ENCODE measurements at regions not wholly inside any gene's neighbourhood (a gene's known extent, or its start where the extent isn't known, plus 50 kb on each side); places are given as distances from the start of the nearest gene placed in this dataset.
"Not testable (repeated sequence)": the region's sequence is repeated elsewhere in the genome, so short reads cannot be mapped to it uniquely, and the experiment has no call there.

DNA sequence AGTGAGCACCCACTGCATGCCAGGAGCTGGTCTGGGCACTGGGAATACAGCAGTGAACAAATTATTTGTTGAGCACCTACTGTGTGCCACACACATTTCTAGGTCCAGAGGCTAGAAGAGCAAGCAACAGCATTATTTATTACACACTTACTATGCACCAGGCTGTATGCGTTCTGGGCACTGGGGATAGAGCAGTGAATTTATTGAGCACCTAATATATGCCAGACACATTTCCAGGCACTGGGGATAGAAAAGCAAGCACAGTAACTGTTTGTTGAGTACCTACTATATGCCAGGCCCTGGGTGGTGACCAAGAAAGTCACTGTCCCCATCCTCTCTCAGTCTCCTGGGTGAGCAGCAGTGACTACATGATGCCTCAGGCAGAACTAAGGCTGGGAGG, 107.5 kb upstream of the NCOR2 start:
- no peak for DNase-seq (ENCODE audit: low read depth)

DNA sequence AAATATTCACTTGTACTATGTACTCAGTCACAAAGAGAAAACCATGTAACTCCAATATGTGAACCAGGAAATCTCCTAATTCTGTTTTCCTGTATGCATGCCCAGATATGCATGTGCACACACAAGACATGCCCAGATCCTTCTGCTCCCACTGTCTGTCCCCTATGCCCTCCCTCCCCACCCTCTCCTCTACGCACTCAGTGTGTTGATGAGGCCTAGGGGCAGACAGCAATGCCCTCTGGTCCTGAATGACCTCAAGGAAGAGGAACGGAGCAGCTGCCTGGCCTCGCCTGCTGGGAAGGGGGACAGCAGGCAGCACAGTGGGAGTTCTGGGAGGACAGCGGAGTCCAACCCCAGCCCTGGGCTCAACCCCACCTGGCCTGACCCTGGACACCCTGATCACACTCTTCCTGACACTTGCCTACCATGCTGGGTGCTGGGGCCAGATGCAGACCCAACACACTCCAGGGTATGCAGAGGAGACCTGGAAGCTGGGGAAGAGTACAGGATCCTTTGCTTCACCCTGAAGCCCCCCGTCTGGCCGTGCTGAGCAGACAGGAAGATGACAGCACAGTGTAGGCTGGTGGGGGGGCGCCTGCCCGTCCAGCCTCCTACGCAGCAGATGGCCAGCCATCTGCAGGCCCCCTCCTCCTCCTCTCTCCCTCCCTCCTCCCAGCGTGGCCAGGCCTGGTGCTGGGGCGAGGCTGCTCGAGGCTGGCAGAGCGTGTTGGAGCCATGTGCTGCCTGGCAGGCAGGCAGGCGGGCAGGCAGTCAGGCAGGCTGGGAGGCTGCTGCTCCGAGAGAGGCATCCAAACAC, 106.6 kb upstream of the NCOR2 start:
- no peak for DNase-seq (ENCODE audit: low read depth)

DNA sequence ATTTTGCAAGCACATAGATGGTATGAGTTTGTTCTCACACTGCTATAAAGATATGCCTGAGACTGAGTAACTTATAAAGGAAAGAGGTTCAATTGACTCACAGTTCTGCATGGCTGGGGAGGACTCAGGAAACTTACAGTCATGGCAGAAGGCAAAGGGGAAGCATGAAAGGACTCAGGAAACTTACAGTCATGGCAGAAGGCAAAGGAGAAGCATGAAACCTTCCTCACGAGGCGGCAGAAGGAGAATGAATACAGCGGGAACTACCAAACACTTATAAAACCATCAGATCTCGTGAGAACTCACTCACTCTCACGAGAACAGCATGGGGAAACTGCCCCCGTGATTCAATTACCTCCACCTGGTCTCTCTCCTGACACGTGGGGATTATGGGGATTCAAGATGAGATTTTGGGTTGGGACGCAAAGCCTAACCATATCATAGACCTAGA, 101.9 kb upstream of the NCOR2 start:
- not testable (repeated sequence) for DNase-seq (ENCODE audit: low read depth)

DNA sequence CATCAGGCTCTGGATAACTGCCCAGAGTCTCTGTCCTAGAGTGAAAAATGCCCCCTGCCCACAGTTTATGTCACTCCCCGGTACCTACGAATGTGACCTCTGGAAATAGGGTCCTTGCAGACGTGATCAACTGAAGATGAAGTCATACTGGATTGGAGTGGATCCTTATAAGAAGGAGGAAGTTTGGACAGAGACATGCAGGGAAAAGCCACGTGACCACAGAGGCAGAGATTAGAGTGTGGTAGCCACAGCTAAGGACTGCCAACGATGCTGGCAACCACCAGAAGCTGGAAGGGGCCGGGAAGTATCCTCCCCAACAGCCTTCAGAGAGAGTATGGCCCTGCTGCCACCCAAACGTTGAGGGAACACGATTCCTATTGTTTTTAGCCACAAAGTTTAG, 101.2 kb upstream of the NCOR2 start:
- DNase-seq (ENCODE audit: low read depth), result no peak

DNA sequence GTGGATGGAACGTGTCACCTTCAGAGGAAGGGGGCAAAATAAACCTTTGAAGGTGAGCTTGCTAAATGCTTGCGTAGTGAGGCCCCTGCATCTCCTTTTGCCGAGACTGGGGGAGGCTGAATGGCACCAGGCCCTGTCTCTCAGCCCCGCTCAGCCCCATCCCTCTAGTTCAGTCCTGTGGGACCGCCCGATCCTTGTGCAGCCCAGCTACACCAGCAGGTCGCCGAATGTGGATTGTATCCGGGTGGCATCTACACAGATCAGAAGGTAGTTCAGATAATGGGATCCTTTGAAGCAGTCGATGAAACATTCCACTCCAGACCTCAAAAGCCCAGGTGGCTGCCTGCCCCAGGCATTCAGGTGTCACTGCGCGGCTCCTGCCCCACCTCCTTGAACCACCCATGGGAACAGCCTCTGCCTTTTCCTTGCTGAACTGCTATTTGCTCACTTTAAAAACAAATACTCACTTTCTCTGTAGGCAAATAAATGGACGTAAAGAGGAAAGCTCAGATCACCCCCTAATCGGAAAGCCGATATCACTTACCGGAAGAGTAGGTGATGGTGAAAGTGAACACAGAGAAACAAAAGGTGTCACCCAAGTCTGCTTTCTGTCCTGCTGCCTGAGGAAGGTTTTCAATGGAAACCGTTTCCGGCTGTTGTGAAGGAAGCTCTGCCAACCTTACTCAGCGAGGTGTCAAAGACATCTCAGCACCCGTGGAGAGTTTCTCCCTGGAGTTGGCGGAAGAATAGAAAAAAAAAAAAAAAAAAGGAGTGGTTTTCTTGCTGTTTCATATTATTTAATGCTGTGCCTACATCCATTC, 100.3 kb upstream of the NCOR2 start:
- DNase-seq (ENCODE audit: low read depth), result no peak

DNA sequence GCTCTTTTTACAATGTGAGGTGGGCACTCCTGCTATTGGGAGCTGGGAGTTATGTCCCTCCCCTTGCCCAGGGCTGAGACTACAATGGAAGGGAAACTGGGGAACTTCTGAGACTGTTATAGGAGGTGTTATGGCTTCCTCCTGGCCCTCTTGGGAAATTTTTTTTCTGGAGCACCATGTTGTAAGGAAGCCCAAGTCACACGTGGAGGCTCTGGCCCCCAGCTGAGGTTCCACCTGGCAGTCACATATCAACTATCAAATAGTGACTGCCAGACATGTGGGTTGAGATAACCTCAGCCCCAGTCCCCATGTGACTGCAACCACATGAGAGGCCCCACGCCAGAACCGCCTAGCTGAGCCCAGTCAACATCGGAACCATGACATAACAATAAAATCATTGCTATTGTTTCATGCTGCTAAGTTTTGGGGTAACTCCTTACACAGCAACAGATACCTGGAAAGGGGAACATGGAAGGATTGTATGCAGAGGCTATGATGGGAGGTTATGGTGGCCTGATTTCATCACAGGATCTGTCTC, 99.4 kb upstream of the NCOR2 start:
- DNase-seq (ENCODE audit: low read depth), result no peak

DNA sequence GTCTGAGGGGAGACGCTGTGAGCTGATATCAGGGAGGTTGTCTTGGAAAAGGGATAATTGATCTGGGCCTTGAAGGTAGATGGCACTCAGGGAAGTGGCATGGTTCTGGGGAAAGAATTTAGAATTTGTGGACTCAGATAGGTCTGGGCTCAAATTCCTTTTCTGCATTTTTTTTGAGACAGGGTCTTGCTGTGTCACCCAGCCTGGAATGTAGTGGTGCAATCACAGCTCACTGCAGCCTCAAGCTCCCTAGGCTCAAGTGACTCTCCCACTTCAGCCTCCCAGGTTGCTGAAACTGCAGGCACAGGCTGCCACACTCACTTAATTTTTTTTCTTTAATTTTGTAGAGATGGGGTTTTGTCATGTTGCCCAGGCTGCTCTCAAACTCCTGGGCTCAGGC, 98.1 kb upstream of the NCOR2 start:
- peak; percentile 46 for DNase-seq (ENCODE audit: low read depth)

DNA sequence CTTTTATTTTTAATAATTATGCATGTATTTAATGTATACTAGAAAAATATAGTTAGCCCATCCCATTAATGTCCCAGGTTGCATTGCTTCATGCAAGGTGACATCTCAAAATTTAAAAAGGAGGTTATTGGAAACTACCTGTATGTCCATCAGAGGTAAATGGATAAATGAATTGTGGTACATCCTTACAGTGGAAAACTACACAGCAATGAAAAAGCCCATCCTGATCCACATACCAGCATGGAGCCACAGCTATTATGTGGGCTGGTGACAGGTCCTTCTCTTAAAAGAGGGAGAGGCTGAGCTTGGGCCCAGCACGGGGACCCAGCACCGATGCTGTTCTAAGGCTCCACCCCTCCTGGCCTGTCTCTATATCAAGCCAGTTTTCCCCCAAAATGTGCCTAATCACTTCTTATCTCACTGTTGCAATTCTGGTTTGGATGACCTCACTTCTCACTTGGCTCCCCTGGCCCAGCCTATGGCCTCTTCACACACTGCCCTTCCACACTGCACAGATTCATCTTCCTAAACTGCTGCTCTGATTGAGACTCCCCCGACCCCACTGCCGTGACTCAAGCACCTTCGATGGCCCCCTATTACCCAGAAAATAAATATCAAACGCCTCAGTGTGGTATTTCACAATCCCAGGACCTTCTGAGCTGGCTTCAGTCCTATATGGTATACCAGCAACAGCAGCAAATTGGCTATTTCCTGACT, 97.1 kb upstream of the NCOR2 start:
- DNase-seq (ENCODE audit: low read depth), result no peak

DNA sequence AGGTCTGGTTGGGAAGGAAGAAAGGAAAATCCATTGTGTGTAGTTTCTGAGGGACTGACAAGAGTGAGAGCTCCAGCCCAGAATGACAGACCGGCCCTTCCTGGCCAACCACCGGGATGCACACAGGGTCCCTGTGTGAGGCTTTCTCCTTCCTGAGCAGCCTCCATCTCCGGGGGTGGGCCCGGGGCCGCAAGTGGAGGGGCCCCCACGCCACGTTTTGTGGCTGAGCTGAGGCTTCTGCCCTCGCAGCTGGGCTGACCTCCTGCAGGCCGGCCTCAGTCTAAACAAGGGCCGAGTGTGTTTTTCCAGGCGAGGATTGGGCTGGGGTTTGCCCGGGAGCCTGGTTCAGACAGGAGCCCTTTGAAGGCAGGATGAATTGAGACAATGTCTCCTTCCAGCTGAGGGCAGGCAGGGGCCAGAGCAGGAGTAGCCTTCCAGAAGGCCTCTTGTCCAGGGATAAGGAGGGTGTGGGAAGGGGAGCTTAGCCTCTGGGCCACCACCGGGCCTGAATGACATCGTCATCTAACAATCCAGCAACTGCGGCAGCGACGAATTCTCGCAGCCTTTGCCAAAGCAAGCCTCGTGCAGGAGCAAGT, 96.5 kb upstream of the NCOR2 start:
- no peak for DNase-seq (ENCODE audit: low read depth)

DNA sequence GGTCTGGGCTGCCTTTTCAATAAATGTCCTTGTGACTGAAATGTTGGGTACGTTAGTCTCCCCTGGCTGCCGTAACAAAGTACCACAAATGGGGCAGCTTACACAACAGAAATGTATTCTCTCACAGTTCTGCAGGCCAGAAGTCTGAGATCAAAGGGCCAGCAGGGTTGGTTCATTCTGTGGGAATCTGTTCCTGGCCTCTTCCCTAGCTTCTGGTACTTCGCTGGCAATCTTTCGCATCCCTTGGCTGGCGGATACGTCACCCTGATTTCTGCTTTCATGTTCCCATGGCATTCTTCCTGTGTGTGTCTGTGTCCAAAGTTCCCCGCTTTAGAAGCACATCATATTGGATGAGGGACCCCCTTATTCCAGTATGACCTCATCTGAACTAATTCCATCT, 95.8 kb upstream of the NCOR2 start:
- no peak for DNase-seq (ENCODE audit: low read depth)

DNA sequence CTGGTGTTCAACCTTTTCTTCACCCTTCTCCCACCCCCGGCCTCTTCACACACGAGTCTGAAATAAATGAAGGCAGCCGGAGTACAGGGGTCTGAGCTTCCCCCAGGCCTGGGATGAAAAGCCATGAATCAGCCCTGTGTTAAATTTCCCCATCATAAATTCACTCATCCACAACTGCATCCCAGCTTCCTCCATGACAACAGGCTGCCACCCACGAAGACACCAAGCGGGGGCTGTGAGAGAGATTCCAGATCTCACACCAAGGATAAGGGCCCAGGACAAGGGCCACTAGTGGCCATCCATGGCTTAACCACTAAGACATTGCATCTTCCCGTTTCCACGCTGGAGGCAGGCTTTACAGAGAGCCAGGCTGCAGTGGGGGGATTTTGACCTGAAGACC, 93.9 kb upstream of the NCOR2 start:
- no peak for DNase-seq (ENCODE audit: low read depth)

DNA sequence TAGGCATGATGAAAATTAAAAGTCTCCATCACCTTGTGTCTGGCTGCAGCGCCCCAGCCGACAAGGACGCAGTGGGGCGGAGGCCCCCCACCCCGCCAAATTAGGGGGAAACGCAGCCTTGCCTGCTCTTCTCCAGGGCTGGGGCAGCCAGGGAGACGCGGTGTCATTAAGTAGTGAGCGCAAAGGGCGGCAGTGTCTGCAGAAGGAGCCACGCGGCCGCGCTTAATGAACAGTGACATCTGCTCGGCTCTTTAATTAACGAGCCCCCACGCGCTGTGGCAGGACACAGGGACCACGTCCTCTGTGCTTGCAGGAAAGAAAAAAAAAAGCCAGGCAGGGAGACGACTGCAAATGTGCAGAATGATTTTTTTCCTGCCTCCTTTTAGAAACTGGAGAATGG, 93.4 kb upstream of the NCOR2 start:
- DNase-seq (ENCODE audit: low read depth), result no peak

DNA sequence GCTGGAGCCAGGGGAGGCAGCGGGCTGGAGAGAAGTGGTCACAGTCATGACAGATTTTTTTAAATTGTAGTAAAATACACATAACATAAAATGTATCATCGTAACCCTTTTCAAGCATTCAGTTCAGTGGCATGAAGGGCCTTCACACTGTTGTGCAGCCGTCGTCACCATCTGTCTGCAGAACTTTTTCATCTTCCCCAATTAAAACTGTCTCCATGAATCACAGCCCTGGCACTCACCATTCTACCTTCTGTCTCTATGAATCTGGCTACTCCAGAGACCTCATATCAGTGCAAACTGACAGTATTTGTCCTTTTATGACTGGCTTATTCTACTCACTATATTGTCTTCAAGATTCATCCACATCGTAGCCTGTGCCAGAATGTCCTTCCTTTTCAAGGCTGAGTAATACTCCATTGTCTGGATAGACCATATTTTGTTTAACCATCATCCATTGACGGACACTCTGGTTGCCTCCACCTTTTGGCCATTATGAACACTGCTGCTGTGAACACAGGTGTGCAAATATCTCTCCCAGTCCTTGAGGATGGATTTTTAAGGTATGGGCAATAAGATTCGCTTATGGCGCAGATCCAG, 91.5 kb upstream of the NCOR2 start:
- no peak for DNase-seq (ENCODE audit: low read depth)

DNA sequence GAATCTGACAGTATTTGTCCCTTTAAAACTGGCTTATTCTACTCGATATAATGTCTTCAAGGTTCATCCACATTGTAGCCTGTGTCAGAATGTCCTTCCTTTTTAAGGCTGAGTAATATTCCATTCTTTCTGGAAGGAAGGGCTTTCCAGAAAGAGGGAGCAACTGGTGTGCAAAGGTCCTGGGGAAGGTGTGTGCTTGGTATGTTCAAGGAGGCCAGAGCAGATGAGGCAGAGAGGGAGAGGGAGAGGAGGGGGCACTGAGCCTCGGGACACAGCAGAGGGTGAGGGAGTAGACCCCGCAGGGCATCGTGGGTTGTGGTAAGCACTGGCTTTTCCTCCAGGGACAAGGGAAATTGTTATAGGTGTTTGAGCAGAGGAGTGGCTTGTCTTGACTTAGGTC, 90.9 kb upstream of the NCOR2 start:
- no peak for DNase-seq (ENCODE audit: low read depth)

DNA sequence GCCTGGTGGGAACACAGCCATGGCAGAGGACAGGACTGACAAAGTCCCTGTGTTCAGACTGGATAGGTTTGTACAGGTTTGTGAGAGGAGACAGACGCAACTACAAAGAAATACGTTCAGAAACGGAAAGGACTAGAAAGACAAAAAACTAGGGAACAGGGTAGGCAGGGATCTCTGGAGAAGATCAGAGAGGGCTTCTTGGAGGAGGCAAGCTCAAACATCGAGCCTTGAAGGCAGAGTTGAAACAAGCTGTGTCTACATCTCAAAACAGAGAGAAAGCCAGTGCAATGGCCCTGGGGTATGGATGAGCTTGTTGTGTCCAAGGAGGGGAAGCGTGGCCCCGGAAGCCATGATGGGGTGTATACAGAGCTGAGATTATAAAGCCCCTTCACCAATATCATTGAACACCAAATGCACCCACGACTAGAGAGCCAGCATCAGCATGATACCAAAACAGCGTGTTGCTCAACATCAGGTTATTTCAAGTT, 89.6 kb upstream of the NCOR2 start:
- DNase-seq (ENCODE audit: low read depth), result no peak

DNA sequence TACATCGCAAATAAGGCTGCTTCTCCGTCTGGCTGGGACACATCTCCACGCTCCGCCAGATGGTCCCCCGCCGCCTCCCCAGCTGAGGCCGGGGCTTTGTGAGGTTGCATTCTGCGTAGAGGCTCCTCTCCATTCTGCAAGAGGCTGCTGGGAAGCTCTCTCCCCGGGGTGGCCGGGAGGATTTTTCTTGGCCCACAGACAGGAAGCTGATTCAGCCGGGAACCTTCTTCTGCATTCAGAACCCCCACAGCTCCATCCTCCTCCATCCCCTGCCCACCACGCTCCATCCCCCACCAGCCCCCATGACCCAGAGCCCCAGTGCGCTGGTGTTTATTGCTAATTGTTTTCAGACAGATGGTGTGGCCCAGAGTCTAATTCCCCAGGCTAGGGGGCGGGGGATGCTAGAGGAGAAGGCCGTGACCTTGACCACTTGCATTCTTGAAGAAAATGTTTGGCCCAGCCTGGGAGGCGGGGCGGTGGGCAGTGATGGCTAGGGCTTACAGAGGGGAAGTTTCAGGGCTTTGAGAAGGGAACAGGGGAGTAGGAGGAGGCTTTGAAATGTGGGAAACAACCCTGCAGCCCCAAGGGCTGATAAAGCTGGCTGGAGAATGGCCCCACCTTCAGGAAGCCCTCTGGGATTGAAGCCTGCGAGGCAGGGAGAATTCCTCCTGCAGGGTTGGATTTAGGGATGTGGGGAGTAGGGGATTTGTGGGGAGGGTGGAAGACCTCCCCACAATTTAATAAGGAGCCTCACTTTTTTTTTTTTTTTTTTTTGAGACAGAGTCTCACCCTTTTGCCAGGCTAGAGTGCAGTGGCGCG, 88.5 kb upstream of the NCOR2 start:
- peak; percentile 89 for DNase-seq (ENCODE audit: low read depth)

DNA sequence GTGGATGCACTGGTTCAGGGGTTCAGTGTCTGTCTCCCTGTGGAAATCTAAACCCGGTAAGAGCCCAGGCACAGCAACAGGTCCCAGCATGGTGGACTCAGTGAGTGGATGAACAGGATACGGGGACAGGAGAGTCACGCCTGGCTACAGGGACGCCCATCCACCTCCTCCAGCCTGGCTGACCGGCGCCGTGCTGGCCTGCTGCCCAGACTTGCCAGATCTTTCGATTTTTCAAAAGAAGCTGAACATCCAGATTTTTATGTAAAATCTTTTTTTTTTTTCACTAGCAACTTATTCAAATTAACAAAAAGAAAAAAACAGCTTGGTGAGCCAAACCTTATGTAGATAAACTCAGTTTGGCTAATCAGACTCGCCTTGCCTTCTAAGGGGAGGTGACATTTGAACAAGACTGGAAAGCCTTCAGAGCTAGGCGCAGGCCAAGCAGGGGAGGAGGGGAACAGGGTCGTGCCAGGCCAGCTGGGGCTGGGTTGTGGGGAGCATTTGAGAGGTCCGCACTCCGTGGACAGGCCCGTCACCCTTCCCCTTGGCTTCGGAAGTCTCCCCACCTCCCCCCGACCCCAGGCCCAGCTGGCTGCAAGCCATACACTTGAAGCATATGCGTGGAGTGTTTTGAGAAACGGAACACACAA, 87.8 kb upstream of the NCOR2 start:
- peak; percentile 66 for DNase-seq (ENCODE audit: low read depth)

DNA sequence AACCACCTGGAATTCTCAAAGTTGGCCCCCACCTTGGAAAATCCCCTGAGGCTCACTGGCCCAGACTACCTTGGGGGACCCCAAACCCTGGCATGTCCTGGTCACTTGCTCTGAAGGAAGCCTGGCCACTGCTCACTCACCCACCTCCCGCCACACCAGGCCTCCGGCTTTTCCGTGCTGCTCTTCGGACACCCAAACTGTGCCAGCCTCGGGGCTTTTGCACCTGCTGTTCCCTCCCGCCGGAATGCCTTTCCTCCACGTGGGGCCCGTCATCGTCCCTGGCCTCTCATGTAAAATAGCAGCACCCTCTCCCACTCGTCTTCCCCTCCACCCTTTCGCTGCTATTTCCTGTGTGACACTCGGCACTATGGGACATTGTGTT, 87.2 kb upstream of the NCOR2 start:
- DNase-seq (ENCODE audit: low read depth), result no peak

DNA sequence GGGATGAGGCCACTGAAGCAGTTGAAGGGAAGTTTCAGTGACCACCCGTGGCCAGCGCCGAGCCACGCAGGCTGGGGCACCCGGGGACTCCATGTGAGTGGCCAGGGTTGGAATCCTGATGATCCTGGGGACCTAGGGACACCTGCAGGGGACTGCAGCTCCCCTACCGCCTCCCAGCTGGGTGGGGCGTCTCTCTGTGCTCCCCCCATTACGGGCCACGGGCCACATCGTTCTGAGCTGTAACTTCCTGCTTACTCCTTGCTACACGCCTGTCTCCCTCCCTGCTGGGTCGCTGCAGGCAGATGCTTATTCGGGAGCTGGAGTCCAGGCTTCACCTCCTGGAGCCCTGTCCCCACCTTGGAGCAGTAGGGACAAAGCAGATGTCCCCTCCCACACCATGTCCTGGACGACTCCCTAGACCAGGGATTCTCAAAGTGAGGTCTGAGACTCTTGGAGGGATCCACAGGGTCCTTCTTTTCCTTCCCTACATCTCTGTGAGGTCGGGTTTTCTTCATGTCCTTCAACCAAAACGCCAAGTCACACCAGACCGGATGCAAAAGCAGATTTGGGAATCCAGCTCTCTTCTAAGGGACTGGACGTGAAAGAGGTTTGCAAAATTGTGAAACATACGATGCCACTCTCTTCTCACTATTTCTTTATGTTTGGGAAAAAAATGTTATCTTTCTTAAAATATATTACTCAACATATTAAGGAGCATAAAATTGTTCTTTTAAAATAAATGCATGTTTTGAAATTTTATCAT, 85.9 kb upstream of the NCOR2 start:
- no peak for DNase-seq (ENCODE audit: low read depth)
